CD14-positive monocyte (primary cell): ENCODE measurements at regions not wholly inside any gene's neighbourhood (a gene's known extent, or its start where the extent isn't known, plus 50 kb on each side); places are given as distances from the start of the nearest gene placed in this dataset.

ENCODE experiments used
- DNase-seq, 3 donors: peaks; one replicate each; pipeline ENCODE4 v3.0.0-alpha.2; 2011 to 2022
- H2AFZ ChIP-seq: 2 replicates; pipeline ENCODE4 v1.6.0; 2012; ENCODE audit warnings: mild to moderate bottlenecking, low read depth, low read length, inconsistent platforms; ENCODE audit not compliant: insufficient read depth, poor library complexity, severe bottlenecking
- H3K27ac ChIP-seq, 2 donors: 1 replicate in 1 of 2; 2 replicates in 1 of 2; pipeline ENCODE4 v1.5.1; 2012 to 2013; ENCODE audit warnings: low read length in 2 of 2, control low read depth in 1 of 2, inconsistent platforms in 1 of 2, low read depth in 1 of 2, mild to moderate bottlenecking in 1 of 2
- H3K27me3 ChIP-seq, 2 donors: one replicate each; pipeline versions ENCODE4 v1.6.0 to v1.6.1; 2011 to 2013; ENCODE audit warnings: low read length in 2 of 2; ENCODE audit not compliant: control insufficient read depth in 2 of 2, insufficient read depth in 2 of 2
- H3K36me3 ChIP-seq, 2 donors: replicated peaks in 1 of 2; 1 replicate in 1 of 2; 2 replicates in 1 of 2; pipeline versions ENCODE4 v1.5.1 to v1.6.1; 2012 to 2013; ENCODE audit warnings: low read length in 2 of 2, control low read depth in 1 of 2, inconsistent platforms in 1 of 2, mild to moderate bottlenecking in 1 of 2; ENCODE audit not compliant: insufficient read depth in 2 of 2, control insufficient read depth in 1 of 2
- H3K4me1 ChIP-seq, 2 donors: 1 replicate in 1 of 2; 2 replicates in 1 of 2; pipeline versions ENCODE4 v1.5.1 to v1.6.1; 2012 to 2013; ENCODE audit warnings: low read length in 2 of 2, control low read depth in 1 of 2, inconsistent platforms in 1 of 2, mild to moderate bottlenecking in 1 of 2, moderate library complexity in 1 of 2; ENCODE audit not compliant: insufficient read depth in 2 of 2, control insufficient read depth in 1 of 2
- H3K4me2 ChIP-seq: replicated peaks from 2 replicates; pipeline ENCODE3; 2012; ENCODE audit warnings: low read length, moderate library complexity, mild to moderate bottlenecking; ENCODE audit not compliant: poor library complexity, severe bottlenecking; ENCODE audit errors: extremely low read depth
- H3K4me3 ChIP-seq, 3 experiments: fragments of 200-600 bp in 1 of 3; sonication (generic) in 1 of 3; replicated peaks in 1 of 3; 1 replicate in 2 of 3; 2 replicates in 1 of 3; pipeline ENCODE4 v1.5.1; 2011 to 2013; ENCODE audit warnings: low read length in 3 of 3, mild to moderate bottlenecking in 3 of 3, control low read depth in 2 of 3, low read depth in 2 of 3, inconsistent platforms in 1 of 3, moderate library complexity in 1 of 3
- H3K79me2 ChIP-seq: 2 replicates; pipeline ENCODE4 v1.6.0; 2012; ENCODE audit warnings: mild to moderate bottlenecking, control low read depth, inconsistent platforms, low read length, moderate library complexity; ENCODE audit not compliant: insufficient read depth
- H3K9ac ChIP-seq: 2 replicates; pipeline ENCODE4 v1.6.0; 2017; ENCODE audit warnings: low read length, mild to moderate bottlenecking; ENCODE audit not compliant: insufficient read depth, poor library complexity, severe bottlenecking
- H3K9me3 ChIP-seq, 2 donors: replicated peaks in 1 of 2; 1 replicate in 1 of 2; 2 replicates in 1 of 2; pipeline versions ENCODE4 v1.5.1 to v1.6.1; 2012 to 2013; ENCODE audit warnings: low read length in 2 of 2, control low read depth in 1 of 2; ENCODE audit not compliant: control insufficient read depth in 1 of 2, insufficient read depth in 1 of 2
- H4K20me1 ChIP-seq: 2 replicates; pipeline ENCODE4 v1.6.0; 2012; ENCODE audit warnings: mild to moderate bottlenecking, low read length, control low read depth, moderate library complexity; ENCODE audit not compliant: insufficient read depth
- H3K27ac Mint-ChIP-seq, 7 donors: one replicate each; pipeline ENCODE4 v1.8.0; 2020; ENCODE audit warnings: mild to moderate bottlenecking in 7 of 7, mixed read lengths in 7 of 7, moderate library complexity in 6 of 7, inconsistent platforms in 2 of 7
- H3K27me3 Mint-ChIP-seq, 3 donors: one replicate each; pipeline ENCODE4 v1.8.0; 2021 to 2022; ENCODE audit warnings: low read depth in 3 of 3, mild to moderate bottlenecking in 3 of 3, mixed read lengths in 3 of 3, moderate library complexity in 3 of 3, inconsistent platforms in 1 of 3
- H3K36me3 Mint-ChIP-seq, 2 donors: one replicate each; pipeline ENCODE4 v1.8.0; 2020; ENCODE audit warnings: mixed read lengths in 2 of 2, inconsistent platforms in 1 of 2, mild to moderate bottlenecking in 1 of 2
- H3K4me1 Mint-ChIP-seq: one replicate; pipeline ENCODE4 v1.8.0; 2020; ENCODE audit warnings: mild to moderate bottlenecking, mixed read lengths
- H3K4me3 Mint-ChIP-seq, 2 donors: one replicate each; pipeline ENCODE4 v1.8.0; 2020; ENCODE audit warnings: mild to moderate bottlenecking in 2 of 2, mixed read lengths in 2 of 2, moderate library complexity in 1 of 2
- H3K9me3 Mint-ChIP-seq, 7 donors: one replicate each; pipeline ENCODE4 v1.8.0; 2020 to 2022; ENCODE audit warnings: mixed read lengths in 7 of 7, mild to moderate bottlenecking in 6 of 7, moderate library complexity in 6 of 7, inconsistent platforms in 2 of 7
- WGBS: methylation state at CpG from one replicate; pipeline ENCODE4 v1.1.5; 2013; ENCODE audit warnings: missing lambda C conversion rate; ENCODE audit not compliant: insufficient coverage; 5-methylcytosine and 5-hydroxymethylcytosine counted together
- intact Hi-C, 2 donors: fragments of 100-400 bp; cut with micrococcal nuclease; formaldehyde crosslinking; loops; one replicate each; pipeline versions ENCODE4 v1.15.0 to v1.15.1; 2023
- TF ChIP-seq, protein P1 (sequence below): fragments of 200-600 bp; IDR thresholded peaks from one replicate; pipeline ENCODE4 v1.8.0; 2022; ENCODE audit warnings: antibody characterized with exemption, mild to moderate bottlenecking

DNA sequence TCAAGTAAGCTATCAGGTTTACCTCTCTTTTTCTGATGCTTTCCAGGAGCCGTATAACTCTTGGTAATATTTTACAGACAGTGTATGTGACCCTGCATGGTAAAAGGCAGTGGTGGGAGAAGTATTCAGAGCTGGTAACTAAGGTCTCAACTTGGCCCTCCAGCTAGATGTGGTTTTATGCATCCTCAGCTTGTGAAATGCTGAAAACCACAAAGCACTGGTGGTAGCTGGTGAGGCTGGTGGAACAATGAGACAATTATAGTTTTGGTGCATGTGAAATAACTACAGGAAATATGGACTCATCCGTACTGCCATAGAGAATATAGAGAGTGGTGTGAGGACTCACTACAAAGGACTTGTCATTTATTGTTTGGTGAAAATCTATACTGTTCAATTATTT, 383.0 kb upstream of the PCDH15 start:
- H3K9me3 Mint-ChIP-seq = peaks cover 0 to 2% (median 0%) of the 10 kb centered on the region in 7 donors
- intact Hi-C loops = no loop called here
- TF ChIP-seq, protein P1, sequence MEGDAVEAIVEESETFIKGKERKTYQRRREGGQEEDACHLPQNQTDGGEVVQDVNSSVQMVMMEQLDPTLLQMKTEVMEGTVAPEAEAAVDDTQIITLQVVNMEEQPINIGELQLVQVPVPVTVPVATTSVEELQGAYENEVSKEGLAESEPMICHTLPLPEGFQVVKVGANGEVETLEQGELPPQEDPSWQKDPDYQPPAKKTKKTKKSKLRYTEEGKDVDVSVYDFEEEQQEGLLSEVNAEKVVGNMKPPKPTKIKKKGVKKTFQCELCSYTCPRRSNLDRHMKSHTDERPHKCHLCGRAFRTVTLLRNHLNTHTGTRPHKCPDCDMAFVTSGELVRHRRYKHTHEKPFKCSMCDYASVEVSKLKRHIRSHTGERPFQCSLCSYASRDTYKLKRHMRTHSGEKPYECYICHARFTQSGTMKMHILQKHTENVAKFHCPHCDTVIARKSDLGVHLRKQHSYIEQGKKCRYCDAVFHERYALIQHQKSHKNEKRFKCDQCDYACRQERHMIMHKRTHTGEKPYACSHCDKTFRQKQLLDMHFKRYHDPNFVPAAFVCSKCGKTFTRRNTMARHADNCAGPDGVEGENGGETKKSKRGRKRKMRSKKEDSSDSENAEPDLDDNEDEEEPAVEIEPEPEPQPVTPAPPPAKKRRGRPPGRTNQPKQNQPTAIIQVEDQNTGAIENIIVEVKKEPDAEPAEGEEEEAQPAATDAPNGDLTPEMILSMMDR = no peak

GRCh38 chr10:55180357-55180756, 379.3 kb upstream of the PCDH15 start:
- Mint-ChIP-seq H3K9me3 (peaks cover 0 to 2% (median 0%) of the 10 kb centered on the region in 7 donors), H3K27ac (no peak overlapping the region), H3K4me3 (no peak overlapping the region), H3K27me3 (no peaks in the 10 kb centered on the region), H3K4me1 (no peaks in the 10 kb centered on the region), H3K36me3 (no peaks in the 10 kb centered on the region)
- Histone ChIP-seq H3K4me2 (no peak overlapping the region), H3K4me1 (no peaks in the 10 kb centered on the region), H3K36me3 (no peaks in the 10 kb centered on the region), H3K79me2 (no peaks in the 10 kb centered on the region), H3K27ac (no peak overlapping the region), H3K27me3 (no peaks in the 10 kb centered on the region), H3K9ac (no peak overlapping the region), H2AFZ (no peak overlapping the region), H3K4me3 (no peak overlapping the region), H4K20me1 (no peaks in the 10 kb centered on the region), H3K9me3 (no peaks in the 10 kb centered on the region)
- TF ChIP-seq, protein P1 = no peak
- no CpG with 5 or more reads among the region's 1 CpG for WGBS
- no peak for DNase-seq
- intact Hi-C loops = no loop called here

More for the DNA sequence above, 383.0 kb upstream of the PCDH15 start:
- H3K4me3 ChIP-seq = no peak overlapping the region
- H3K9ac ChIP-seq = no peak overlapping the region
- H3K79me2 ChIP-seq = no peaks in the 10 kb centered on the region
- H3K36me3 ChIP-seq = no peaks in the 10 kb centered on the region
- H4K20me1 ChIP-seq = no peaks in the 10 kb centered on the region
- H3K27ac ChIP-seq = no peak overlapping the region
- no peaks in the 10 kb centered on the region for H3K4me1 Mint-ChIP-seq
- no peak overlapping the region for H3K27ac Mint-ChIP-seq
- WGBS = no CpG with 5 or more reads among the region's 2 CpGs
- H3K4me1 ChIP-seq = no peaks in the 10 kb centered on the region
- H3K27me3 ChIP-seq = no peaks in the 10 kb centered on the region
- H3K36me3 Mint-ChIP-seq = no peaks in the 10 kb centered on the region
- H3K4me3 Mint-ChIP-seq = no peak overlapping the region
- no peaks in the 10 kb centered on the region for H3K9me3 ChIP-seq
- H2AFZ ChIP-seq = no peak overlapping the region
- DNase-seq = no peak
- no peaks in the 10 kb centered on the region for H3K27me3 Mint-ChIP-seq
- H3K4me2 ChIP-seq = no peak overlapping the region
